ENCODE measurements at regions not wholly inside any gene's neighbourhood (a gene's known extent, or its start where the extent isn't known, plus 50 kb on each side); places are given as distances from the start of the nearest gene placed in this dataset.

GRCh38 chr10:55497893-55498499, 697.0 kb upstream of the PCDH15 start:
- TF ChIP-seq CTCF (IDR thresholded peaks at IDR 0.05) (no peak), POLR2AphosphoS5 (IDR thresholded peaks at IDR 0.05) (no peak)

Data from prostate gland (tissue), 2 donors.